Vagina (tissue), 2 donors: ENCODE measurements at regions not wholly inside any gene's neighbourhood (a gene's known extent, or its start where the extent isn't known, plus 50 kb on each side); places are given as distances from the start of the nearest gene placed in this dataset.

Experiments
- DNase-seq, 2 donors: peaks; one replicate each; pipeline ENCODE4 v3.0.0-alpha.2; 2017; ENCODE audit errors: extremely low spot score in 2 of 2
- H3K27ac ChIP-seq: fragments of 200-600 bp; sonication (generic); one replicate; pipeline ENCODE4 v1.5.1; 2019
- H3K27me3 ChIP-seq: fragments of 200-600 bp; sonication (generic); one replicate; pipeline ENCODE4 v1.5.1; 2019
- H3K36me3 ChIP-seq, 2 donors: fragments of 200-600 bp; sonication (generic); one replicate each; pipeline ENCODE4 v1.5.1; 2017 to 2019
- H3K4me1 ChIP-seq: fragments of 200-600 bp; sonication (generic); one replicate; pipeline ENCODE4 v1.5.1; 2019
- H3K4me3 ChIP-seq, 2 donors: fragments of 200-600 bp; sonication (generic); 1 replicate in 1 of 2; 2 replicates in 1 of 2; pipeline ENCODE4 v1.5.1; 2016 to 2019
- H3K9me3 ChIP-seq: fragments of 200-600 bp; sonication (generic); one replicate; pipeline ENCODE4 v1.5.1; 2019
- POLR2A ChIP-seq, 2 donors: fragments of 450-650 bp; IDR thresholded peaks; one replicate each; pipeline ENCODE4 v1.6.1; 2017; ENCODE audit warnings: antibody characterized with exemption in 2 of 2, mild to moderate bottlenecking in 2 of 2, moderate library complexity in 2 of 2
- POLR2AphosphoS5 ChIP-seq, 2 donors: sonication (generic); formaldehyde crosslinking; IDR thresholded peaks; one replicate each; pipeline ENCODE4 v1.9.0; 2017; ENCODE audit warnings: antibody characterized with exemption in 2 of 2, mild to moderate bottlenecking in 2 of 2, low read depth in 1 of 2; ENCODE audit not compliant: insufficient read depth in 1 of 2
- intact Hi-C: fragments of 100-400 bp; cut with DNase I; formaldehyde crosslinking; loops from one replicate; pipeline ENCODE4 v1.15.1; 2023
- TF ChIP-seq, protein P1 (sequence below), 3 experiments: fragments of 450-650 bp in 2 of 3; fragments of 200-600 bp in 1 of 3; sonication (generic) in 1 of 3; IDR thresholded peaks; one replicate each; pipeline ENCODE4 v1.5.1; 2017 to 2019; ENCODE audit warnings: antibody characterized with exemption in 3 of 3, mild to moderate bottlenecking in 2 of 3, moderate library complexity in 2 of 3

DNA sequence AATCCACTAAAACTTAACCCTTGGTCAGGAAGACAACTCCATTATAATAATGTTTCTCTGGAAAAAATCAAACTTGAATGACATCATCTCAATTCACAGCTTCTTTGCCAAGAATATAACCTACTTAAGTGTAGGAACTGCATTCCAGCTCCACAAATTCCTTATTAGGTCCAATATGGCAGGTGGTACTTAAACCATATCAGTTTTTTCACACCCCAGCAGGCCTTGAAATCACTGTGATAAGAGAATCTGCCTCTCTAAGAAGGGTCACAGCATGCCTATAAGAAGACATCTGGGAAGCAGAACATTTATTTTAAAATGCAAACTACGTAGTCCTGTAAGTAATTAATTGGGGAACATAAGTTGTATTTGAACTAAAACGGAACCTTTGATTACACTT is 687.8 kb downstream of the DIAPH3 start:
- TF ChIP-seq POLR2A (IDR thresholded peaks at IDR 0.05) (no peak), POLR2AphosphoS5 (IDR thresholded peaks at IDR 0.05; ENCODE audit: insufficient read depth in 1 of 2, low read depth in 1 of 2) (no peak)
- TF ChIP-seq, protein P1, sequence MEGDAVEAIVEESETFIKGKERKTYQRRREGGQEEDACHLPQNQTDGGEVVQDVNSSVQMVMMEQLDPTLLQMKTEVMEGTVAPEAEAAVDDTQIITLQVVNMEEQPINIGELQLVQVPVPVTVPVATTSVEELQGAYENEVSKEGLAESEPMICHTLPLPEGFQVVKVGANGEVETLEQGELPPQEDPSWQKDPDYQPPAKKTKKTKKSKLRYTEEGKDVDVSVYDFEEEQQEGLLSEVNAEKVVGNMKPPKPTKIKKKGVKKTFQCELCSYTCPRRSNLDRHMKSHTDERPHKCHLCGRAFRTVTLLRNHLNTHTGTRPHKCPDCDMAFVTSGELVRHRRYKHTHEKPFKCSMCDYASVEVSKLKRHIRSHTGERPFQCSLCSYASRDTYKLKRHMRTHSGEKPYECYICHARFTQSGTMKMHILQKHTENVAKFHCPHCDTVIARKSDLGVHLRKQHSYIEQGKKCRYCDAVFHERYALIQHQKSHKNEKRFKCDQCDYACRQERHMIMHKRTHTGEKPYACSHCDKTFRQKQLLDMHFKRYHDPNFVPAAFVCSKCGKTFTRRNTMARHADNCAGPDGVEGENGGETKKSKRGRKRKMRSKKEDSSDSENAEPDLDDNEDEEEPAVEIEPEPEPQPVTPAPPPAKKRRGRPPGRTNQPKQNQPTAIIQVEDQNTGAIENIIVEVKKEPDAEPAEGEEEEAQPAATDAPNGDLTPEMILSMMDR (IDR thresholded peaks at IDR 0.05): no peak
- no peak for DNase-seq
- Histone ChIP-seq H3K4me1 (no peaks in the 10 kb centered on the region), H3K27ac (no peak overlapping the region), H3K36me3 (no peaks in the 10 kb centered on the region), H3K9me3 (no peaks in the 10 kb centered on the region), H3K27me3 (no peaks in the 10 kb centered on the region), H3K4me3 (no peak overlapping the region)
- intact Hi-C loops: no loop called here

DNA sequence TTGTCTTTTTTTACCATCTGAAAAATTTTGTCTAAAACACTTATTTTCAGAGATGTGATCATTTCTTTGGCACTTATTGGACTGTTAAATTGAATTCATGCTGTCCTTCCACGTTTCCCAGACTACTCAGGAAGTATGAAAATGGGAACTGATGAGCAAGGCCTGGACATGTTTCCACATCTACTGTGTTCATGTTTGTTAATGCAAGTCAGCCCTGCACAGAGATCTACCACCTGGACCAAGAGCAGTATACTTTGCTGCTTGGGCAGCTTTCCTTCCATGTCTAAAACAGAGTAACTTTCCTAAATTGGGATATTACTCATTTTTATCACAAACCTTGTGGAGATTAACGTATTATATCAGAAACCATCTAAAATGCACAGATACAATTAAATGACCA is 687.4 kb downstream of the DIAPH3 start:
- no peak overlapping the region for H3K27ac ChIP-seq
- TF ChIP-seq, protein P1 (IDR thresholded peaks at IDR 0.05): no peak
- no peak for TF ChIP-seq POLR2AphosphoS5 (IDR thresholded peaks at IDR 0.05; ENCODE audit: insufficient read depth in 1 of 2, low read depth in 1 of 2)
- no peak for TF ChIP-seq POLR2A (IDR thresholded peaks at IDR 0.05)
- no peaks in the 10 kb centered on the region for H3K4me1 ChIP-seq
- no peak for DNase-seq
- no peaks in the 10 kb centered on the region for H3K36me3 ChIP-seq
- no peaks in the 10 kb centered on the region for H3K27me3 ChIP-seq
- intact Hi-C loops: no loop called here
- no peak overlapping the region for H3K4me3 ChIP-seq
- H3K9me3 ChIP-seq: no peaks in the 10 kb centered on the region

DNA sequence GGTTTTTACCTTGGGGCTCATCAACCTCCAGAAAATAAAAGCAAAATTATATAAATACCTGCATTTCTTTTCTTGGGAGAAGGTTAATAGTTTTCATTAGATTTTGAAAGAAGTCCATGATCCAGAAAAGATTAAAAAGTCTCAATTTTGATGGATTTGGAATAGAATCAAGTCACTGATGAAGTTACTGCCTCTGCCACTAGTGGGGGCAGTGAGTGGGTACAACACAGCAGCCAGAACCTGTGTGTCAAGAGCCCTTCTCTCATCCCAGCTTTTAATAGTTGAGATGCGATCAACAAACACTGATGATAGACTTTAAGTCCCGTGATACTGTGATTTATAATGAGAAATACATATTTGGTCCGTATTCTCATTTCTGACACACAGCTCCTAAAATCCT is 686.7 kb downstream of the DIAPH3 start:
- Histone ChIP-seq H3K4me3 (no peak overlapping the region), H3K27ac (no peak overlapping the region), H3K27me3 (no peaks in the 10 kb centered on the region), H3K9me3 (no peaks in the 10 kb centered on the region), H3K4me1 (no peaks in the 10 kb centered on the region), H3K36me3 (no peaks in the 10 kb centered on the region)
- DNase-seq: no peak
- intact Hi-C loops: no loop called here
- TF ChIP-seq POLR2A (IDR thresholded peaks at IDR 0.05) (no peak), POLR2AphosphoS5 (IDR thresholded peaks at IDR 0.05; ENCODE audit: insufficient read depth in 1 of 2, low read depth in 1 of 2) (no peak)
- TF ChIP-seq, protein P1 (IDR thresholded peaks at IDR 0.05): no peak

DNA sequence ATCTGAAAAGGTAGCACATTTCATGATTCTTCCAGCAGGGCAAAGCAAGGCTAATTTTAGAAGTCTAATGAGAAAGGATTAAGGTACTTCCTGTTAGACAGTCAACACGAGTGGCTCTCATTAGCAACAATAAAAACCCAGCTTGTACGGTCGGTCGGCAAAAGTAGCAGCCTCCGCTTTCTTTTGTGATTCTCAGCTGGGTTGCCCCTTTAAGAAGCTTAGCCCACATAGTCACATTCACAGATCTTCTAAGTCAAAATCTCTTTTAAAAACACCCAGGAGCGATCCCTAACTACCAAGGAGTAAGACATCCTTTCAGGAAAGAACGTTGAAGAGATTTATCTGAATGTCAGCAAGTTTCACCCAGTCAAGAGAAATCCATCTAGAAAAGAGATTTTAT is 684.8 kb downstream of the DIAPH3 start:
- Histone ChIP-seq H3K9me3 (no peaks in the 10 kb centered on the region), H3K27ac (no peak overlapping the region), H3K36me3 (no peaks in the 10 kb centered on the region), H3K27me3 (no peaks in the 10 kb centered on the region), H3K4me1 (no peaks in the 10 kb centered on the region), H3K4me3 (no peak overlapping the region)
- intact Hi-C loops: no loop called here
- DNase-seq: no peak
- TF ChIP-seq, protein P1 (IDR thresholded peaks at IDR 0.05): no peak
- TF ChIP-seq POLR2AphosphoS5 (IDR thresholded peaks at IDR 0.05; ENCODE audit: insufficient read depth in 1 of 2, low read depth in 1 of 2) (no peak), POLR2A (IDR thresholded peaks at IDR 0.05) (no peak)

DNA sequence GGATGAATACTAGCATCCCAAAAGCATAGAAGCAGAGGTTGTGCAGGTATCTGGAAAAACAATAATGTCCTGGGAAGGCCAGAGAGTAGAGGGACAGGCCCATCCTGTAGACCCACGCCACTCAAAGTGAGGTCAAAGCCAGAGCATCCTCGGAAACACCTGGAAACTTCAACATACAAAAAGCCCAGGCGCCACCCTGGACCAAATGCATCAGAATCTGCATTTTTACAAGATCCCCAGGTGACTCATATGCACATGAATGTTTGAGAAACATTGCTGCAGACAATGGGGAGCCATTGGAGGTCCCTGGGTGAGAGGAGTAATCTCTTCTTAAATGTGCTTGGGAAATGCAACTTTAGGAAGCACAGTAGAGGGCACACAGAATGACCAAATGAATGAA is 684.1 kb downstream of the DIAPH3 start:
- no peaks in the 10 kb centered on the region for H3K9me3 ChIP-seq
- no peaks in the 10 kb centered on the region for H3K36me3 ChIP-seq
- no peak overlapping the region for H3K27ac ChIP-seq
- H3K4me3 ChIP-seq: no peak overlapping the region
- no peaks in the 10 kb centered on the region for H3K27me3 ChIP-seq
- H3K4me1 ChIP-seq: no peaks in the 10 kb centered on the region
- intact Hi-C loops: no loop called here
- TF ChIP-seq POLR2A (IDR thresholded peaks at IDR 0.05): no peak
- TF ChIP-seq POLR2AphosphoS5 (IDR thresholded peaks at IDR 0.05; ENCODE audit: insufficient read depth in 1 of 2, low read depth in 1 of 2): no peak
- TF ChIP-seq, protein P1 (IDR thresholded peaks at IDR 0.05): no peak
- DNase-seq: no peak
